Dermis microvascular lymphatic vessel endothelial cell (primary cell): ENCODE measurements at regions not wholly inside any gene's neighbourhood (a gene's known extent, or its start where the extent isn't known, plus 50 kb on each side); places are given as distances from the start of the nearest gene placed in this dataset.
"Not testable (repeated sequence)": the region's sequence is repeated elsewhere in the genome, so short reads cannot be mapped to it uniquely, and the experiment has no call there.

Experiments used
- DNase-seq, 2 donors: peaks; one replicate each; pipeline versions ENCODE4 v3.0.0 to v3.0.0-alpha.2; 2010; ENCODE audit warnings: low read depth in 2 of 2

- DNase-seq: no peak
Measured at GRCh38 chr5:116859666-116860320, 285.2 kb upstream of the SEMA6A start.

GRCh38 chr5:116858705-116859333 lies 284.2 kb upstream of the SEMA6A start:
- DNase-seq: no peak

- not testable (repeated sequence) for DNase-seq
Measured at GRCh38 chr5:116858020-116858419, 283.4 kb upstream of the SEMA6A start.

DNA sequence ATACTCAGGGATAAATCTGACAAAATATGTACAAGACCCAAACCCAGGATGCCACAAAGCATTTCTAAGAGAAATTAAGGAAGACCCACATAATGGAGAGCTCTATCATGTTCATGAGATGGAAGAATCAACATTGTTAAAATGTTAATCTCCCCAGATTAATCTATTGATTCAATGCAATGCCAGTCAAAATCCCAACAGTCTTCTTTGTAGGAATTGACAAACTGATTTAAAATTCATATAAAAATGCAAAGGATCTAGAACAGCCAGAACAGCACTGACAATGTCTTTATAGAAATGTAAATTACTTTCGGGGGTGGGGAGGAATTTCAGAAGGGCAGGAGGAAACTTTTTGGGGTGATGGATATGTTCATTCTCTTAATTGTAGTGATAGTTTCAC lies 281.6 kb upstream of the SEMA6A start:
- no peak for DNase-seq

DNA sequence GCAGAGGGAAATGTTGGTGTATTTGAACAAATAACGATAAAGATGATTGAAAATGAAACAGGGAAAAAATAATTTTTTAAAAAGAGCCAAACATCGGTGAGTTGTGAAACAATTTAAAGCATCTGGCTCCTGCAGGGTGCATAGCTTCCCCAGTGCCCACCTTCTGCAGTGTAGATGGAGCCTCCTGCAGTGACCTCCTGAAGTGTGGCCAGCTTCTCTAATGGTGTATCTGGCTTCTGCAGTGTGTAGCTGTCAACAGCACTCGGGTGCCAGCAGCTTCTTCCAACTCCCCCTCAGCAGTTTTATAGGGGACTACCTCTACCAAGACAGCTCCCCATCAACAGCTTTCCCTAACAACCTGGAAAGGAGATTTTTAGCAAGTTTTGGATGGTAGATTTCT lies 279.4 kb upstream of the SEMA6A start:
- no peak for DNase-seq

DNA sequence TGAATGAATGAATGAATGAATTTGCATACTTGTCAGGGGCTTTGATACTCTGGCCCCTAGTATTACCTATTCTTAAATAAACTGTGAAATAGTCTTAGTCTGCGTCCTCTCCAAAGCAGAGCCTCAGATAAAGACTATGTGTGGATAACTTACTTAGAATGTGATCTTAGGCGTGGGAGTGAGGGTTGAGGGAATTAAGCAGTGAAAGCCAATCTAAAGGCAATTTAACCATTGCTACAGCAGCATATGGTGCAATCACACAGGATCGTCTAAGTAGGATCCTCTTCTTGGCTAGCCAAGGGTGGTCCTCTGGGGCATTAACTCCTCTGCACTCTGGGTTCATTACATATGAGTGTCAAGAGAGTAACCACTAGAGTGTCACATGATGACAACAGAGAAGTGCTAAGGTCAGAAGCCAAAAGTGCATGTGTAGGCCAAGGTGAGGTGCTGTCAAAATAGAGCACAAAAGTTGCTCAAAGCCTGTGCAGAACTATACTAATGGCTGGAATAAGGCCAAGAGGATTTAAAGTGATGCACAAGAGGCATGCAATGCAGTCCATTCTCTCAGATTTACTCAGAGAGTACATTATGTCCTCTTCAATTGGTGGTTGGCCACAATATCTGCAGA lies 274.4 kb upstream of the SEMA6A start:
- DNase-seq: no peak

DNA sequence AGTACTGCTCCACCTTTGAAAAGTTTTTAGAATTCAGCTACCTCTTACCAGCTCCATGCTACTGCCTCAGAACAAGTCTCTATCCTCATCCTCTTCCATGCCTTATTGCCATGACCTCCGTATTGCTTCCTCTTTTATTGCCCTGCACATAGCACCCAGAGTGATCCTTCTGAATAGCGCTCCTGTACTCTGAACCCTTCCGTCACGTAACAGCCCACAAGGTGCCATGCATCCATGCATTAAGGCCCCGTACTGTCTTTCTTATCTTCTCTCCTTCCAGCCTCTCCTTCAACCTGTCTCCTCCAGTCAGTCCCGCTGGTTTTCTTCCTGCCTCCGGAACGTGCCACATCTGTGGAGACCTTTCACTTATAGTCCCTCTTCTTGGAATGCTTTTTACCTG lies 273.3 kb upstream of the SEMA6A start:
- no peak for DNase-seq

DNA sequence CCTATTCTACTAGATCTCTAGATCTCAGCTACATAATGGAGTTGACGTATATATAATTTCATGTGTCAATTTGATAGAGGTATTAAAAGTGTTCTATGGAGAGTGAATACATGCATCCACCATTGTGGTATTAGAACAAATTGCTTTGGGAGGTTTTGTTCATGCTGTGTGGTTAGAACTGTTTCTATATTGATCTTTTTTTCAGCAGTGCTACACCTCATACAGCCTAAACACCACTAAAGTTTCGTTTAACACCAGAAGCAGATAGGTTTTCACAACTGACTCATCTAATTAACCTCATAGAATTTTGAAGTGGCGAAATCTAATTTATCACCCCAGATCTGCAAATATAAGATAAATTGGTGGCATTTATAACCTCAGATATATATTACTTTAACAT lies 269.4 kb upstream of the SEMA6A start:
- no peak for DNase-seq

DNA sequence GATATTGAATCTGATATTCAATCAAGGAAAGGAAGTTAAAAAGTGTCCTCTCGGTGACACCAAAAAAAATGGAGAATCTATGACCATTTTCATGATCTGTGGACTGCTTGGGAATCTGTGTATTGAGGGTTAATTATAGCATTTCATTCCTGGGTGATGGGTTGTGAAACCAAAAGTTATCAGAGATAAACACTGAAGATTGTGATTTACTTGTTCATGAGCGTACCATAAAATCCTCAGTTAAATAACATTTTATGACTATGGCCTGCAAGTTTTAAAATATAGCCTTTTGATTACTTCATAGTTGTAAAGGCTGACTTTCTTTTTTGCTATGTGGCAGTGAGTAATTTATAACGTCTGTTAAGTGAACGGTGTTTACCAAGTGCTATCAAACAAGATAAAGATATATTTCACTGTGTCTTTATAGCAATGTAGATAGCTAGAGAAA lies 267.9 kb upstream of the SEMA6A start:
- no peak for DNase-seq

DNA sequence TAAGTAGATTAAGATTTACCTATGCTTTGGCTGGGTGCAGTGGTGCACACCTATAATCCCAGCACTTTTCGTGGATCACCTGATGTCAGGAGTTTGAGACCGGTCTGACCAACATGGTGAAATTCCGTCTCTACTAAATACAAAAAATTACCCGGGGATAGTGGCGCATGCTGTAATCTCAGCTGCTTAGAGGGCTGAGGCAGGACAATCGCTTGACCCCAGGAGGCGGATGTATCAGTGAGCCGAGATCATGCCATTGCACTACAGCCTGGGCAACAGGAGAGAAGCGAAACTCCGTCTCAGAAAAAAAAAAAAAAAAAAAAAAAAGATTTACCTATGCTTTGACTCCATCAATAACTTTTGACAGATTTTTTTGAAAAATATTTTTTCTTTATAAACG lies 267.1 kb upstream of the SEMA6A start:
- DNase-seq: no peak

- DNase-seq: peak; percentile 49 to 96
Measured at GRCh38 chr5:116838011-116838536, 263.5 kb upstream of the SEMA6A start.

GRCh38 chr5:116834796-116835515 lies 260.3 kb upstream of the SEMA6A start:
- no peak for DNase-seq

GRCh38 chr5:116830079-116830478 lies 255.5 kb upstream of the SEMA6A start:
- no peak for DNase-seq

DNA sequence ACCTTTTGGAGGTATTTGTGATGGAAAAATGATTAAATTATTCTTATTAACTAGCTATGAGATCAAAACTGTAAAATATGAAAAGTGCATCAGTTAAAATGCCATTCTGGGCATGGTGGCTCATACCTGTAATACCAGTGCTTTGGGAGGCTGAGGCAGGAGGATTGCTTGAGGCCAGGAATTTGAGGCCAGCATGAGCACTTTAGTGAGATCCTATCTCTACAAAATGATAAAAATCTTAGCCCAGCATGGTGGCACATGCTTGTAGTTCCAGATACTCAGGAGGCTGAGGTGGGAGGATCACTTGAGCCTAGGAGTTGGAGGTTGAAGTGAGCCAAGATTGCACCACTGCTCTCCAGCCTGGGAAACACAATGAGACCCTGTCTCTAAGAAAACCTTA lies 252.5 kb upstream of the SEMA6A start:
- no peak for DNase-seq

DNA sequence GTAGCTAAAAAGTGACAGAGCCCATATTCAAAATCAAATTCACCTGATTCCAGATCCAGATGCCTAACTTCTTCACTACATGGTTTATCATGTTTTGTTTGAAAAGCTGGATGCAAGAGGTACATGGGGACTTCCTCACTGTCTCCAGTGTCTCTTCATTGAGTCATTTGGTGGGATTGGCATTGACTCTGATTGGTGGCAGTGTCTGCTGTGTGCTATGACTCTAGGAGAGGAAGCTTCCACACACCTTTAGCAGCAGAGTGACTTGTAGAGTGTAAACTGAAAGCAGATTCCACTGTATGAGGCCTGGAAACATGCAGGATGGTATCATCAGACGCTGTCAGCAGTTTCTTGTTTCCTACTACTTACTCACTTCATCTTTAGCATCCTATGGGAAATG lies 250.9 kb upstream of the SEMA6A start:
- no peak for DNase-seq

DNA sequence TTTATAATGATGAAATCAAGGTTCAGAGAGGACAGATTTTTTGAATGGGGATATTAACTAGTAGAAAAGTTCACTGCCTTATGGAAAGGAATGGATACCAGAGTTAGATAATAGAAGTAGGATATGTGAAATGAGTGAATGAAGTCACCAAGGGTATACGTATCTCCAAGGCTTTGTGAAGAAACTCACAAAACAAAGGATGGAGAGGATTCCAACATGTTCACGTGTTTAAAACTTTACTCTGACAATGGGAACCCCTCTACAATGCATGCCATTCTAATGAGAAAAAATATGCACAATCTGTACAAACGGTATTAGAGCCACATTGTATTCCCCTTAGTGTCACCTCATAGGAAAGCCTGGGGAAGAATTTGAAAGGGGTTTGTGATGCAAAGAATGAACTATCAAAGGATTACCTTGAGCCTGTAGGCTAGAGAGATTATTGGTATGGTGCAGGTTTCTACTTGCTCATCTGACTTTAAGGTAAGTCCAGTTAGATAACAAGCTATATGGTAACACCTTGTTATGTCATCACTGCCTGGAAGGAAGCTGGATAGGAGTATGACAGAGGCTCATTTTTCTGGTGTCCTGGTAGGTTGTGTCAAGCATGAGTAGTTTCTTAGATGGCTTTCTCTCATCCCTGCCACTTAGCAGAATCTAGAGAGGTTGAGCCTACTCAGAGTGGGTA lies 250.3 kb upstream of the SEMA6A start:
- DNase-seq: no peak

GRCh38 chr5:116814626-116815385 lies 240.2 kb upstream of the SEMA6A start:
- DNase-seq: no peak

DNA sequence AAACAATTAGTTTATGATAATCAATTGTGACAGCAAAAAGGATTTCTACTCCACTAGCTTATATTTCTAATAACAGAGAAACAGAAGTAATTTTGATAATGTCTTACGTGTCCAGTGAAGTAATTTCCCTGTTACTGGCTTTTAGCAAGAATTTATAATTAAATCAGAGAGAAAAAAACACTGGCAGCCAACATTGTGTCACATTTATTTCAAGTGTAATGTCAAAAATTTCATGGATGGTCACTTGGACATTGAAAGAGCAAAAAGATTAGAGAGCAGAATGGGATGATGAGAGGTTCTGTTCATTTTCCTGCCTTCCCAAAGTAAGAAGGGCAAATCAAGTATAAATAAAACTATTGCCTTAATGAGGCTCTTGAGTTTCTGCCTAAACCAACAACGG lies 239.3 kb upstream of the SEMA6A start:
- DNase-seq: no peak

- DNase-seq: no peak
Measured at GRCh38 chr5:116813356-116813755, 238.7 kb upstream of the SEMA6A start.

DNA sequence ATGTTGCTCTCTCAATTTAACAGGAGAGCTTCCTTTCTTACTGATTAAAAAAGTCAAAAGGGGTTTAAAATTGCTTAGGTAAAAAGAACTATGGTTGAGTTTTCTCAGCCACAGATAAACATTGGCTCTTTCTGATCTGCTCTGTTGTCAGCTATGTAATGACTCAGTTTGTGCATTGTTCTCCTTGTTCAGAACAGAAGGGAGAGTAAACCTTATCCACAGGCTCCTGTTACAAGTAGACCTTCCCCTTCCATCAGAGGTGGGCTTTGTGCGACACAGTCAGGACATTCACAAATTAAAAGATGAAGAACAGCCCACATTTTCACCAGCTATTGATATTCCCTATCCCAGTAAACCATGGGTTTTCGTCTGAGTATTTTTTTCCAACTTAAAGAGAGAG lies 236.3 kb upstream of the SEMA6A start:
- DNase-seq: no peak

DNA sequence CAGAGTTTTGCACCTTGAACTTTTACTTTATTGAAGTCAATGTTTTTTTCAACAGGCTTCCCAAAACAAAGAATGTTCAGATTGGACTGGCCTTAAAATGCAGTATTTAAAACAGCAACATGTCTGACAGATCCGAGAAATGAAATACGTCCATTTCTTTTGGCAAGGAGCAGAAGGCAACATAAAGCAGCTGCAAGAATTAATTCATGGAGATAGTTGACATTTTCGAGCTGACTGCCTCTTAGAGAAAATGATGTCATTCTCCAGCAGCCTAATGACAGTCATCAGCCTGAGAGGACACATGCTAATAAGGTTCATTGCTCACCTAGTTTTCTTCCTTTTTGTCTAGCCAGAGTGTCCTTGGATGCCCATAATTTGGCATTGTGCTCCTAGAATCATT lies 232.2 kb upstream of the SEMA6A start:
- DNase-seq: no peak
